GM19438 (cell line): ENCODE measurements at regions not wholly inside any gene's neighbourhood (a gene's known extent, or its start where the extent isn't known, plus 50 kb on each side); places are given as distances from the start of the nearest gene placed in this dataset.

Source experiments
- ATAC-seq: cut with Tn5 transposase; IDR thresholded peaks from one replicate; pipeline ENCODE4 v1.9.1; 2021; ENCODE audit warnings: low read depth; ENCODE audit not compliant: unreplicated experiment

GRCh38 chr5:82812575-82812974 lies 264.6 kb downstream of the TMEM167A start:
- ATAC-seq, result no peak

GRCh38 chr5:82811490-82811889 lies 265.7 kb downstream of the TMEM167A start:
- ATAC-seq, result no peak

- no peak for ATAC-seq
Observed at GRCh38 chr5:82809420-82810143, 267.6 kb downstream of the TMEM167A start.

GRCh38 chr5:82808960-82809359 lies 268.2 kb downstream of the TMEM167A start:
- no peak for ATAC-seq

GRCh38 chr5:82807021-82807420 lies 270.2 kb downstream of the TMEM167A start:
- no peak for ATAC-seq

GRCh38 chr5:82806513-82806912 lies 270.7 kb downstream of the TMEM167A start:
- no peak for ATAC-seq

GRCh38 chr5:82804155-82804690 lies 273.0 kb downstream of the TMEM167A start:
- no peak for ATAC-seq

- no peak for ATAC-seq
Observed at GRCh38 chr5:82802954-82803353, 274.2 kb downstream of the TMEM167A start.

GRCh38 chr5:82800826-82801225 lies 276.4 kb downstream of the TMEM167A start:
- ATAC-seq, result no peak

- ATAC-seq, result no peak
Observed at GRCh38 chr5:82799361-82800077, 277.7 kb downstream of the TMEM167A start.

- ATAC-seq, result no peak
Observed at GRCh38 chr5:82798676-82799075, 278.5 kb downstream of the TMEM167A start.

- ATAC-seq, result no peak
Observed at GRCh38 chr5:82796643-82797416, 280.4 kb downstream of the TMEM167A start.

- no peak for ATAC-seq
Observed at GRCh38 chr5:82794876-82795275, 282.3 kb downstream of the TMEM167A start.

GRCh38 chr5:82793808-82794419 lies 283.3 kb downstream of the TMEM167A start:
- no peak for ATAC-seq

GRCh38 chr5:82792096-82792495 lies 285.1 kb downstream of the TMEM167A start:
- ATAC-seq, result no peak

GRCh38 chr5:82789095-82789494 lies 288.1 kb downstream of the TMEM167A start:
- no peak for ATAC-seq

- ATAC-seq, result no peak
Observed at GRCh38 chr5:82786748-82787147, 290.4 kb downstream of the TMEM167A start.

GRCh38 chr5:82785882-82786509 lies 291.2 kb downstream of the TMEM167A start:
- no peak for ATAC-seq

- no peak for ATAC-seq
Observed at GRCh38 chr5:82785456-82785855, 291.7 kb downstream of the TMEM167A start.

- ATAC-seq, result no peak
Observed at GRCh38 chr5:82784521-82784920, 292.7 kb downstream of the TMEM167A start.
